CD4-positive, alpha-beta T cell (primary cell): ENCODE measurements at regions not wholly inside any gene's neighbourhood (a gene's known extent, or its start where the extent isn't known, plus 50 kb on each side); places are given as distances from the start of the nearest gene placed in this dataset.

Source experiments
- ATAC-seq: fragments of 200-7000 bp; cut with Tn5 transposase; one replicate; pipeline ENCODE4 v1.10.0; 2022; ENCODE audit warnings: mild to moderate bottlenecking; ENCODE audit not compliant: poor library complexity
- CTCF ChIA-PET: fragments of 350-600 bp; sonication (Branson Sonifier 250); formaldehyde crosslinking; loops from one replicate; lab custom pipeline; 2021; ENCODE audit warnings: antibody characterized with exemption, inconsistent platforms; lab: Charles Lee
- POLR2A ChIA-PET: fragments of 350-600 bp; sonication (Branson Sonifier 250); formaldehyde crosslinking; loops from one replicate; lab custom pipeline; 2021; ENCODE audit warnings: antibody characterized with exemption, inconsistent platforms; lab: Charles Lee
- DNase-seq, 14 experiments: peaks; one replicate each; pipeline ENCODE4 v3.0.0-alpha.2; 2013 to 2020; ENCODE audit warnings: mixed read lengths in 2 of 14
- H3K27ac ChIP-seq, 2 donors: one replicate each; pipeline versions ENCODE4 v1.5.1 to v1.7.0; 2013; ENCODE audit warnings: low read length in 2 of 2, low read depth in 1 of 2, mild to moderate bottlenecking in 1 of 2
- H3K27me3 ChIP-seq, 2 experiments: 1 replicate in 1 of 2; 2 replicates in 1 of 2; pipeline versions ENCODE4 v1.6.1 to v1.7.0; 2013; ENCODE audit warnings: low read length in 2 of 2, control low read depth in 1 of 2, mild to moderate bottlenecking in 1 of 2, moderate library complexity in 1 of 2; ENCODE audit not compliant: insufficient read depth in 2 of 2, control insufficient read depth in 1 of 2
- H3K36me3 ChIP-seq: one replicate; pipeline ENCODE4 v1.6.1; 2013; ENCODE audit warnings: low read length, control low read depth; ENCODE audit not compliant: insufficient read depth
- H3K4me1 ChIP-seq: one replicate; pipeline ENCODE4 v1.6.1; 2013; ENCODE audit warnings: low read length, control low read depth; ENCODE audit not compliant: insufficient read depth
- H3K4me3 ChIP-seq: one replicate; pipeline ENCODE4 v1.5.1; 2013; ENCODE audit warnings: mild to moderate bottlenecking, low read length, moderate library complexity
- H3K9me3 ChIP-seq, 2 experiments: 1 replicate in 1 of 2; 2 replicates in 1 of 2; pipeline versions ENCODE4 v1.6.1 to v1.7.0; 2013; ENCODE audit warnings: low read length in 2 of 2, mild to moderate bottlenecking in 2 of 2, control low read depth in 1 of 2, moderate library complexity in 1 of 2; ENCODE audit not compliant: control insufficient read depth in 1 of 2, insufficient read depth in 1 of 2
- H3K27ac Mint-ChIP-seq: one replicate; pipeline ENCODE4 v1.8.0; 2020; ENCODE audit warnings: mixed read lengths
- H3K27me3 Mint-ChIP-seq: one replicate; pipeline ENCODE4 v1.8.0; 2021; ENCODE audit warnings: mixed read lengths
- H3K36me3 Mint-ChIP-seq: one replicate; pipeline ENCODE4 v1.8.0; 2021; ENCODE audit warnings: low read depth, mixed read lengths
- H3K4me1 Mint-ChIP-seq: one replicate; pipeline ENCODE4 v1.8.0; 2021; ENCODE audit warnings: low read depth, mixed read lengths
- H3K4me3 Mint-ChIP-seq: one replicate; pipeline ENCODE4 v1.8.0; 2020; ENCODE audit warnings: mild to moderate bottlenecking, mixed read lengths
- H3K9me3 Mint-ChIP-seq: one replicate; pipeline ENCODE4 v1.8.0; 2020; ENCODE audit warnings: mixed read lengths
- intact Hi-C, 2 experiments: fragments of 100-400 bp; cut with DNase I in 1 of 2; cut with micrococcal nuclease in 1 of 2; formaldehyde crosslinking; loops; one replicate each; pipeline versions ENCODE4 v1.15.1 to v1.9.0; 2023 to 2025; cut with DNase I, micrococcal nuclease
- TF ChIP-seq, protein P1 (sequence below): fragments of 200-600 bp; IDR thresholded peaks from one replicate; pipeline ENCODE4 v1.8.0; 2022; ENCODE audit warnings: antibody characterized with exemption, mild to moderate bottlenecking

DNA sequence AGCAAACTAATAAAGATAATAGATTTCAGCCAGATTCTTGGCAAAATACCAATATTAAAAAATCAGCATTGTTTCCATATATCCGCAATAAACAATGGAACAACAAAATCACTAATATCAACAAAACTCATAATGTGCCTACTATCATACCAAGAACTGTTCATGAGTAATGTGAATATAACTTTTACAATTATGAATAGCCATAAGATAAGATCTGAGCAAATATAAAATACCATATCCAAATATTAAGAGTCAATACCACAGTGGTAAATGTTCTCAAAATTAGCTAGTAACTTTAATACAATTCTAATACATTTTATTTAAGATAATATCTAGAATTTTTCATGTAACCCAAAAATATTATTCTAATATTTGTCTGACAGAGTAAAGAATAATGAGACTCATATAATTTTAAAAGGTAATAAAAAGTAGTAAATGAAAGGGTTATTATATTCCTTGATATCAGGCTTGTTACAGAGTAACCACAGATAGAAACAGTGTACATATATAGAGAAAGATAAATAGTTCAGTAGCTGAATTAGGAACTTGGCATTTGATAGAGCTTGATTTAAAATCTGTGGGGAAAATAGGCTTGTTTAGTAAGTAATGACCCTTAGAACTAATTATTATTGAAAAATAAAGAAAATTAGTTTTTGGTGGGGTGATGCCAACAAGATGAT is 2126.6 kb downstream of the MRPL39 start:
- Mint-ChIP-seq H3K9me3 (no peaks in the 10 kb centered on the region), H3K27me3 (no peaks in the 10 kb centered on the region), H3K27ac (no peak overlapping the region), H3K4me3 (no peak overlapping the region), H3K36me3 (no peaks in the 10 kb centered on the region), H3K4me1 (no peaks in the 10 kb centered on the region)
- no peaks in the 10 kb centered on the region for H3K36me3 ChIP-seq
- no peak for DNase-seq
- H3K27ac ChIP-seq: no peak overlapping the region
- no peak for ATAC-seq
- ChIA-PET CTCF (no interaction called here), POLR2A (no interaction called here)
- no peaks in the 10 kb centered on the region for H3K9me3 ChIP-seq
- TF ChIP-seq, protein P1, sequence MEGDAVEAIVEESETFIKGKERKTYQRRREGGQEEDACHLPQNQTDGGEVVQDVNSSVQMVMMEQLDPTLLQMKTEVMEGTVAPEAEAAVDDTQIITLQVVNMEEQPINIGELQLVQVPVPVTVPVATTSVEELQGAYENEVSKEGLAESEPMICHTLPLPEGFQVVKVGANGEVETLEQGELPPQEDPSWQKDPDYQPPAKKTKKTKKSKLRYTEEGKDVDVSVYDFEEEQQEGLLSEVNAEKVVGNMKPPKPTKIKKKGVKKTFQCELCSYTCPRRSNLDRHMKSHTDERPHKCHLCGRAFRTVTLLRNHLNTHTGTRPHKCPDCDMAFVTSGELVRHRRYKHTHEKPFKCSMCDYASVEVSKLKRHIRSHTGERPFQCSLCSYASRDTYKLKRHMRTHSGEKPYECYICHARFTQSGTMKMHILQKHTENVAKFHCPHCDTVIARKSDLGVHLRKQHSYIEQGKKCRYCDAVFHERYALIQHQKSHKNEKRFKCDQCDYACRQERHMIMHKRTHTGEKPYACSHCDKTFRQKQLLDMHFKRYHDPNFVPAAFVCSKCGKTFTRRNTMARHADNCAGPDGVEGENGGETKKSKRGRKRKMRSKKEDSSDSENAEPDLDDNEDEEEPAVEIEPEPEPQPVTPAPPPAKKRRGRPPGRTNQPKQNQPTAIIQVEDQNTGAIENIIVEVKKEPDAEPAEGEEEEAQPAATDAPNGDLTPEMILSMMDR: no peak
- H3K27me3 ChIP-seq: no peaks in the 10 kb centered on the region
- no peaks in the 10 kb centered on the region for H3K4me1 ChIP-seq
- intact Hi-C loops: no loop called here
- no peak overlapping the region for H3K4me3 ChIP-seq

DNA sequence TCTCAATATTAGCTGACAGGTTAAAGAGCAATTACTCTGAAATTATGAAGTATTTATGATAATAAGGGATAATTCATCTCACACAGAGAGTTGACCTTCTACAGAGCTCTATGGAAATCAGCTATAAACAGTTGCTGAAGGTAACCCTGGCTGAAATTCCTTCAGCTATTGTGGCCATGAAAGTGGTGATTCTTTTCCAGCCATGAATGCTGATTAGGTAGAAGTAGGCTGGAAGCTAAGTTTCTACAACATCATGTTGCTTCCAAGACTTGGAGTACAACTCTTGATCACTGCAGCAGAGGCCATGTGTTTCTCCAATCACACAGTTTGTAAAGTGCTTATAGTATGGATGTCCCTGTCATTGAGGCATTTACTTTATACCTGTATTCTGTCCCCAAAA is 2128.9 kb downstream of the MRPL39 start:
- Histone ChIP-seq H3K36me3 (no peaks in the 10 kb centered on the region), H3K4me1 (no peaks in the 10 kb centered on the region), H3K4me3 (no peak overlapping the region), H3K27me3 (no peaks in the 10 kb centered on the region), H3K27ac (no peak overlapping the region), H3K9me3 (peaks cover 0 to 3% of the 10 kb centered on the region in 2 experiments)
- CTCF ChIA-PET: interaction anchor here (0.9 kb wide), 1 partner anchor 10 kb away, joined by 3 read pairs; no protein-coding TSS in a partner anchor
- POLR2A ChIA-PET: no interaction called here
- intact Hi-C loops: no loop called here
- Mint-ChIP-seq H3K4me3 (no peak overlapping the region), H3K9me3 (no peaks in the 10 kb centered on the region), H3K27me3 (no peaks in the 10 kb centered on the region), H3K4me1 (no peaks in the 10 kb centered on the region), H3K36me3 (no peaks in the 10 kb centered on the region), H3K27ac (no peak overlapping the region)
- no peak for DNase-seq
- no peak for ATAC-seq
- TF ChIP-seq, protein P1: no peak

DNA sequence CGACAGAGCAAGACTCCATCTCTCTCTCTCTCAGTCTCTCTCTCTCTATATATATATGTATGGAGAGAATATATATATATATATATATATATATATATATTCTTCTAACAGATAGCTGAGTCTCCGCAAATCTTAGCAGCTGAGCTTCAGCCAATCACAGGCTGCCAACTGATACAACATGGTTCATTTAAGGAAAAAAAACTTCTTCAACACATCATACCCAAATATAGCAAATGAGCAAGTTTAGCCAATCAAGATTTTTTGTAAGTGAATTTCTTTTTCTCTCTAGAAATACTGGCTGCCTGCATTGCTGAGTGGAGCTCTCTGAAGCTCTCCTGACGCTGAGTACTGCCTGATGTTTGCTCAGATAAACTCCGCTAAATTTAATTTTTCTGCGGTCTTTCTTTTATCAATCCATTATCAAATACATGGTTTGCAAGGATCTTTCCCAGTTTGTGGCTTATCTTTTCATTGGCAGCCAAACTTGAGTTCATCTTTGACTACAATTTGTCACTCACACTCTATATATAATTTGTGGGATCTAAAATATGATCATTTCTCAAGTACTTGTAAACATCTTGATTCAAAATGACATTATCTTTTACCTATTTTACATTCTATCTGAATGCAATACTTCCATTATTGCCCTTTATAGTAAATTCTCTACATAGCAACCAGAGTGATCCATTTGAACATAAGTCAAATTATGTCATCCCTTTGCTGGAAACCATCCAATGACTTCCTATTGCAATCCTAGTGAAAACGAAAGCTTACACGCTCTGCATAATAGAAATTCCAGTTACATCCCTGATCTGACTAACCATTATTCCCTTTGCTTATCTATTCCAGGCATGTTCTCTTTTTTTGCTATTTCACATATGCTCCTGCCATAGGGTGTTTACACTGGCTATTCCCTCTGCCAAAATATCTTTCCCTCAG is 2131.7 kb downstream of the MRPL39 start:
- no peak overlapping the region for H3K4me3 ChIP-seq
- ChIA-PET POLR2A (no interaction called here), CTCF (no interaction called here)
- TF ChIP-seq, protein P1: no peak
- no peak overlapping the region for H3K4me3 Mint-ChIP-seq
- no peak overlapping the region for H3K27ac ChIP-seq
- H3K4me1 Mint-ChIP-seq: no peaks in the 10 kb centered on the region
- ATAC-seq (no peak), DNase-seq (no peak)
- H3K27me3 Mint-ChIP-seq: no peaks in the 10 kb centered on the region
- no peaks in the 10 kb centered on the region for H3K4me1 ChIP-seq
- intact Hi-C loops: no loop called here
- H3K36me3 ChIP-seq: no peaks in the 10 kb centered on the region
- H3K36me3 Mint-ChIP-seq: no peaks in the 10 kb centered on the region
- peaks cover 0 to 3% of the 10 kb centered on the region in 2 experiments for H3K9me3 ChIP-seq
- H3K27ac Mint-ChIP-seq: no peak overlapping the region
- no peaks in the 10 kb centered on the region for H3K9me3 Mint-ChIP-seq
- no peaks in the 10 kb centered on the region for H3K27me3 ChIP-seq
